ENCODE measurements at regions not wholly inside any gene's neighbourhood (a gene's known extent, or its start where the extent isn't known, plus 50 kb on each side); places are given as distances from the start of the nearest gene placed in this dataset.
A peak's percentile ranks its signal among the peaks of the same experiment; 100 is the strongest.
"Not testable (repeated sequence)": the region's sequence is repeated elsewhere in the genome, so short reads cannot be mapped to it uniquely, and the experiment has no call there.

GRCh38 chr4:105059337-105059736 is 87.3 kb upstream of the TET2 start:
- DNase-seq, result no peak

GRCh38 chr4:105060628-105061027 is 86.0 kb upstream of the TET2 start:
- peak in 1 of 2 donors; percentile 94 for DNase-seq

DNA sequence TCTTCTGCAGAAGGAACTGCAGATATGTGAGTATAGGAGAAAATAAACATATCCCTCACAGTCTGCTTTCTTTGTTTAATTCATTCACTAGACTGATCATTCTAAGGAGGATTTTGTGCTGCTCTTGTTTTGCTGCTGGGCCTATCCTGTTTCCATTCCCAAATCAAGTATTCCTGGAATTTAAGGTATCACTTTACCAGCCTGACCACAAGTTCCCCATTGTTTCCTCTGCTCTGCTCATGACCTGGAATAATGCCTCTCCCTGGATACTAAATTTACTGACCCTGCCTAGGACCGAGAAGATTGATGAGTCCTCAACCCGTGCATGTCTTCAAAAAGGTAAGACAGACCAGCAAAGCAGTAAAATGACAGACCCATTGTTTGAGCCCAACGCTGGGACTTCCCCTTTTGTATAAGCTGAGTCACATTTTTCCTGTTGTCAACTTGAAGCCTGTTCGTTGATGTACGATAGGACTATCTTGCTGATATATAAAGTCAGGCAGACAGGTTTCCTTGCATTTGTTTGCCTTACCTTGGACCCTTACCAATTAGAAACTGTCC is 85.5 kb upstream of the TET2 start:
- DNase-seq, result peak in 1 of 2 donors; percentile 87

DNA sequence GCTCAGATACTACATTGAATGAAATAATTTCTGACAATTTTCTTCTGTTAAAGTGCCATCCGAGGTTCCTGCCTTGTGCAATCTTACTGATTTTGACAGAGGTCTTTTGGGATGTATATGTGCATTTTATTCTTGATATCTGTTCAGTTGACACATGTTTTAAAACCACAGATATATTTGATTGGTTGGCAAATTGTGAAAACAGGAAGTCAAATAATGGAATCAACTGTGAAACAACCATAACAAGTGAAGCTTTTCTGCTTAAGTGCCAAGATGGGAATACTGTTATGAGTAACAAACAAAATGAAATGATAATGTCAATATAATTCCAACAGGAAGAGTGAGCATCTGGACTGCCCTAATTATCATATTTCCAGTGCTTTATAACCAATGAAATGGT is 84.9 kb upstream of the TET2 start:
- no peak for DNase-seq

GRCh38 chr4:105066401-105066800 is 80.3 kb upstream of the TET2 start:
- no peak for DNase-seq

GRCh38 chr4:105067431-105067830 is 79.2 kb upstream of the TET2 start:
- DNase-seq, result no peak

DNA sequence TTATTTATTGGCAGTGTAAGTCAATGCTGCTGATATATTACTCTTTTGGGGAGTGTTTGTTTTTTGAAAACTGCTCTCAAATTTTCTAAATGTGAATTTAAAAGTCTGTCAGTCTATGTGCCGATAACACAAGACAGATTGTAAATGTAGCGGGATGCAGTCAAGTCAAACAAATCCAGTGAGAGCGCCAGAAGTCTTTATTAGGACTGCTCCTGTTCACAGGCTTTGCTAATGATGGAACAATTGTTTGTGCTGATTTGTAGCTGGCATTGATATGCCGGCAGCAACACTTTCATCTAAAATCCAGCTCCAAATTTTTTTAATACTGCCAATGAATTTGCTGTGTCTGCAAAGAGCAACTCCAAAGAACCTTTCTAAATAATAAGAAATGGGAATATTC is 78.7 kb upstream of the TET2 start:
- no peak for DNase-seq

DNA sequence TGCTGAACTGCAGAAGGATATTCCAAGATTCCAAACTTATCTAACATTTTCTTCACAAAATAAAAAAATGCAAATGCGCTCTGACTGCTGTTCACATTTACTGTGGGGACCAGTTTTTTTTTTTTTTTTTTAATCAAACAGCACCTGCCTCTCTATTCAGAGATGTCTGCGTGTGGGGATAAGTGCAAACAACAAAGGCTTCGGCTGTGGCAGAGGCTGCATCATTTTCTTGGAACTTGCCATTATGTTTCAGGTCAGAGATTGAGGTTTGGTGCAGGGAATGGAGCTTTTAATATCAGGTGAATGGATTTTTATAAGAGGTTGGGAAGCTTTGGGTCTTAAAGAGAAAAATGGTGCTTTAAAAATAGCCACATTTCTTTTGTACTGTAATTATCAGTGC is 78.2 kb upstream of the TET2 start:
- DNase-seq, result no peak

DNA sequence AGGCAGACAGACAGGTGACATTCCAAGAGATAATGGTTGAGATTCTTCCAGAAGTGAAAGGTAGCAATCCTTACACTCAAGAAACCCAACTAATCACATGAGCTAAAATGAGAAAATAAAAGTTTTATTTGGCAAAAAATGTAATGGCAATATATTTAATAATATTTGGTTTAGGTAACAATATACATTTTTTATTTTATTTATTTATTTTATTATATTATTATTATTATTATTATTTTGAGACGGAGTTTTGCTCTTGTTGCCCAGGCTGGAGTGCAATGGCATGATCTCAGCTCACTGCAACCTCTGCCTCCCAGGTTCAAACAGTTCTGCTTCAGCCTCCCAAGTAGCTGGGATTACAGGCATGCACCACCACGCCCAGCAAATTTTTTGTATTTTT is 74.6 kb upstream of the TET2 start:
- not testable (repeated sequence) for DNase-seq

- DNase-seq, result no peak
Observed at GRCh38 chr4:105074097-105074496, 72.6 kb upstream of the TET2 start.

DNA sequence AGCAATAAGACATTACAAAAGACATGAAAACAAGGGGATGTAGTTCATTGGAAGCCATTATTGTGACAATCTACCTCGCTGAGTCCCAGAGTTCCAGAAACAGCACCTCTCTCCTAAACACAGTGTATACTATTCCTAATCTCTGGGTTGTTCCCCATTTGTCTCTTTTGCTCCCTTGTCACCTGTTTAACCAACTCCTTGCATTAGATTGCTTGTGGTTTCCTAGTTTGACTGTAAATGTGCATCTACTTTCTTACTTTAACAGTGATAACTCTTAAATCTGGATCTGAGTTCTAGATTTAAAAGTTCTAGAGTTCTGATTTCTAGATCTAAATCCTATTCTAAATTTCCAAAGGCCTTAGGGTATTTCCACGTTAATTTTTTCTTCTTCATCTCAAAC is 71.6 kb upstream of the TET2 start:
- DNase-seq, result no peak

- DNase-seq, result no peak
Observed at GRCh38 chr4:105088110-105088879, 58.4 kb upstream of the TET2 start.

DNA sequence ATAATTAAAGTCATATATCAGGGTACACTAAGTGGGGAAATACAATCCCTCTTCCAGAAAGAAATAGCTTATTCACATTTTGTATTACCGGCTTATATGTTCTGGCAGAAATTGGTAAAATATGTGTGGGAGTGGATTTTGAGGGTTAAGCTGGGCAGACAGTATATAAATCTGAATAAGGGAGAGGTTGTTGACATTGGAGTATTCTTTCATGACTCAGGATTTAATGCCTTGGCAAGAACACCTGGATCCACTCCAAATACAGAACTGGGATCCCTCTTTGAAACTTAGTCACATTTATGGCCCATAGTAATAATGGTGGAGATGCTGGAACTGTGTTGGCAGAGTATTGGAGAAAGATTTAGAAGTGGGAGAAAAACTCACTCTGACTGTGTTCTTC is 54.3 kb upstream of the TET2 start:
- no peak for DNase-seq

DNA sequence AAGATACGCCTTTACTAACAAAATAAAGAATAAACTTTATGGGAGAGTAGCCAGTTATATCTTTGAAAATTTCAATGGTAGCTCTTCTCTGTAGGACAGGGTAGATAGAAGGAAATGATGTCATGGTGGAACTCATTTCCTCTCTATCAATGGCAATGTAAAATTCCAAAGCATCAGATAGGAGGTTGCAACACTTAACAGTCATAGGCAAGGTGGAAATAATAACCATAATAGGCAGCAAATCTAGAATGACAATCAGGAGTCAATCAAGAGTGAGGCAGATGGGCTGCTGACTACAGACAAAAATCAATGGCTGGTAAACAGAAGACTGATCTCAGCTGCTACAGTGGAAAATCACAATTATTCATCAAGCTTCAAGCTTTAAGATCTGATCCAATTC is 53.9 kb upstream of the TET2 start:
- no peak for DNase-seq

GRCh38 chr4:105093975-105094374 is 52.7 kb upstream of the TET2 start:
- DNase-seq, result no peak
